NCI-H187 (cell line): ENCODE measurements at regions not wholly inside any gene's neighbourhood (a gene's known extent, or its start where the extent isn't known, plus 50 kb on each side); places are given as distances from the start of the nearest gene placed in this dataset.

ENCODE experiments used
- DNase-seq, 2 experiments: peaks; one replicate each; lab custom pipeline; 2025; lab: John Stamatoyannopoulos, UW

GRCh38 chr1:221069986-221070385 is 190.7 kb downstream of the HLX start:
- no peak for DNase-seq

GRCh38 chr1:221071777-221072176 is 192.5 kb downstream of the HLX start:
- DNase-seq: no peak

DNA sequence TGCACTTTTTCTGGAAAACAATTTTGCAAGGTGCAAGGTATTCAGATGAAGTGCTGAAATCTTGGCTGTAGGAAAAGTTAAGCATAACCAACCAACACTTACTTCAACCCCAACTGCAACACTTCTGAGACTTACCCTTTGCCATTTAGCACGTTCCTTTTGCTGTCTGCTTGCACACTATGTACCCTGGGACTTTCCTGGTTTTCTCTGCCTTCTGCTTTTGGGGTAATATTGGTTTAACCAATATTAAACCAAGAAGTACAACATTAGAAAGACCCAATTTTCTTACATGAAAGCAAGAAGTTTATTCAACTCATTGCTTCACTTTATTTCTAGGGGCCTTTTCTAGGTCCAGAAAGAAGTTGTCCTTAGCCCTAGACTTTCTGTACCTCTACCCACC is 193.0 kb downstream of the HLX start:
- no peak for DNase-seq

- no peak for DNase-seq
These were observed 195.1 kb downstream of the HLX start for GRCh38 chr1:221074332-221074731.

DNA sequence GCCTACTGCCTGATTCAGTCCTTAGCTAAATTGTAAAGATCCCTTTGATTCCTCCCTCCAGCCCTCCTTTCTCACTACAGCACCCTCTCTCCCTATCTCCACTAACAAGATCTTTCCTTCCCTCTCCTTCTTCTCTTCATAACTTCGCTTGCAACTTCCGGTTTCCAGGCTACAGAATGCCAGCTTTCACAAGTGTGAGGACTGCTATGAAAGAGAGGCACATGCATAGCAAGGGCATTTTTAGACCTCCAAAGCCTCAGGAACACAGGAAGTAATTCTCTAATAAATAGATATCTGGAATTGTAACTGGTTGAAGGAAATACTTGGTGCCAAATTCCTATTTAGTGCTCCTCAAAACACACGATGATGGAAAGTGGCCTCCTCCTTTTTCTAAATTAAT is 196.7 kb downstream of the HLX start:
- no peak for DNase-seq

- DNase-seq: no peak
These were observed 197.2 kb downstream of the HLX start for GRCh38 chr1:221076391-221076811.

GRCh38 chr1:221078260-221078965 is 199.2 kb downstream of the HLX start:
- no peak for DNase-seq

DNA sequence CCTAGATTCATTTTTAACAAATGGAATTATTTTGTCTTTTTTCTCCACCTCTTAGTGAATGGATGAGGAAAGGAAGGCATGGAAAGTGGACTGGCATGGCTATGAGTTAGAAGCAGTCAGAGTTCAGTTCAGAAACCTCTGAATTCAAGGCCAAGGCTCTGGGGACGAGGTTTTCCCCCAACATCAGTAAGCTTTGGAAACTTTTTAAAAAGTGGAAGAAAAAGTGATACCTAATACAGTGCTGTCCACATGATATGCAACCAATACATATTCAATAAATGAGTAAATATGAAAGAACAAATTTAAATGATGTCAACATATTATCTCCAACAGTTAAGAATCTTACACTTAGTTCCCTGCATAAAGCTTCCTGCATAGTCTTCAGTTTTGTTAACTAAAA is 204.7 kb downstream of the HLX start:
- DNase-seq: no peak

DNA sequence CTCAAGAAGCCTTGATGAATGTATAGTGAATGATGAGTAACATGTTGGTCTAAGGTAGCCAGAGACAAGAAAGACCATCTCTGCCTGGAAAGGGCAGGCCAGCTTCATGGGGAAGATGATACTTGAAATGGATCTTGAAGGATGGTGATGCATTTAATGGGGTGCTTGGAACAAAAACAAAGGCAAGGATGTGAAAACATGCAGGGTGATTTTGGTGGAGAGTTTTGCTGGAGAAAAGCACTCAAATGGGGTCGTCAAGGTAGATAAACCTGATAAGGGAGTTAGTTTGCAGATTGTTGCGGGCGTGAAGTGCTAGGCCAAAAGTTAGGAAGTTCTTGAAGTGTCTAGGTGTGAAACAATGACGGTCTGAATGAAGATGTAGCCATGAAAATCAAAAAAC is 205.4 kb downstream of the HLX start:
- DNase-seq: no peak

GRCh38 chr1:221085701-221086375 is 206.6 kb downstream of the HLX start:
- no peak for DNase-seq

DNA sequence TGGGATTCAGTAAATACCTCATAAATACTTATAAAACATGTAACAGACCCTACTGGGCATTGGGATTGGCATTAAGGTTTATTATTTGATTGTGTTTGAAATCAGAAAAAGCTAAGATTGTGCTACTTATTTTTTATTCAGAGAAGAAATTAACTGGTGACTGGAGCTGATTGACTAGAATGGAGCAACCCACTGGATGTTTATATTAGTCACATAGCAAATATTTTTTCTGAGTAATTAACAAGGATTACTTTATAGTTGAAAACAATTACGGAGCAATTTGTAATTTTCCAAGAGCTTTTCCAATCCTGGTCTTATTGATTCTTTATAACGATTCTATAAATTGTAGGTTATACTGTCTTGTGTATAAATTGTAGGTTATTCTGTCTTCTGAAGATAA is 208.7 kb downstream of the HLX start:
- no peak for DNase-seq

DNA sequence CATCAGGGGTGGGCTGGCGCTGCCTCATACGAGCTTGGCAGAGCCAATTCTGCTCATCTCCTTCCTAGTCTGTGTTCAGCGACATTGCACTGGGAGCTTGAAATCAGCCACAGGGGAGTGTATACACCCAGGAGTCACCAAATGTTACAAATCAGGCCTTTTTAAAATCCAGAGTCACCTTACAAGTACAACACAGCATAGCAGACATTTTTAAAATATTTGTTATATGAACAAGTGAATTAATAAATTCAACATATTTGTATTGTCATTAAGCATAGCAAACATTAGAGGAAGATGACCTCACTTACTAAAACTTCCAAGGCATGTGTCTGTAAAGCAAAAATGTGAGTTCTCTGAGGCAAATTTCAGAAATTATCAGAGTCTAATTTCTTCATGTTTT is 210.0 kb downstream of the HLX start:
- DNase-seq: no peak

GRCh38 chr1:221089803-221090202 is 210.6 kb downstream of the HLX start:
- no peak for DNase-seq

DNA sequence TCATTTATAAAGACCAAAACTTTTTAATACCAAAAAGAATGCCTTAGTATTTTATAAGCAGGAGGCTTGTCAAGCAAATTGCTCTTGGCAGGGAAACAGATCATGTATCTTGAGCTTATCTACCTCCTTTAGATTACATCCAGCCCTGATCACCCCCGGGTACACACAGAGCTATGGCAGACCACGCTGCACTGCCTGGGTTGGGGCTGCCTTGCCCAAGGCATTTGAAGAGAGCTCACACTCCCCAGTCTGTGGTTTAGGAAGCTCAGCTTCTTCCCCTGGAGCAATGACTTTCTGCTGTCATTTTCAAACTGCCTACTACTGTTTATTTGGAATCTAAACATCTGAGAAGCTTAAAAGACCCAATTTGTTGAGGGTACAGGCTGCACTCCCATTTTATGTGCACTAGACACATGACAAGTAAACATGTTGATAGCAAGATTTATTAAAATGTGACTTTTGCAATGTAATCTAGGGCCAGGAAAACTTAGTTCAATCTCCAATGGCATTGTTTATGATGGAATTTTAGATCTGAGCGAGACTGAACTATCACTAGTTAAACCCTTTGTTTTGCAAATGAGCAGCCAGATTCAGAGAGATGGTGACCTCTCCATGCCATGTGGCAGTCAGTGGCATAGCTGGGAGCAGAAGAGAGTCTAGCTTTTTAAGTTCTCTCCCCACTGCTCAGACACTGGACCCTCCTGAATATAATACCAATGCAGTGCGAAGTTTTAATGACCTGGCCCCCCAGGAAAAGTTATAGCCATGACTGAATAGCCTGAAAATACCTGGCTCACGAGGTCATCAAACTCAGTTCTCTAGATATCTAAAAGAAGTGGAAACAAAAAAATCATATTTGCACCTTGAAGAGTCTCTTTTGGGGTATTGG is 214.9 kb downstream of the HLX start:
- no peak for DNase-seq

- no peak for DNase-seq
These were observed 218.4 kb downstream of the HLX start for GRCh38 chr1:221097479-221098281.

DNA sequence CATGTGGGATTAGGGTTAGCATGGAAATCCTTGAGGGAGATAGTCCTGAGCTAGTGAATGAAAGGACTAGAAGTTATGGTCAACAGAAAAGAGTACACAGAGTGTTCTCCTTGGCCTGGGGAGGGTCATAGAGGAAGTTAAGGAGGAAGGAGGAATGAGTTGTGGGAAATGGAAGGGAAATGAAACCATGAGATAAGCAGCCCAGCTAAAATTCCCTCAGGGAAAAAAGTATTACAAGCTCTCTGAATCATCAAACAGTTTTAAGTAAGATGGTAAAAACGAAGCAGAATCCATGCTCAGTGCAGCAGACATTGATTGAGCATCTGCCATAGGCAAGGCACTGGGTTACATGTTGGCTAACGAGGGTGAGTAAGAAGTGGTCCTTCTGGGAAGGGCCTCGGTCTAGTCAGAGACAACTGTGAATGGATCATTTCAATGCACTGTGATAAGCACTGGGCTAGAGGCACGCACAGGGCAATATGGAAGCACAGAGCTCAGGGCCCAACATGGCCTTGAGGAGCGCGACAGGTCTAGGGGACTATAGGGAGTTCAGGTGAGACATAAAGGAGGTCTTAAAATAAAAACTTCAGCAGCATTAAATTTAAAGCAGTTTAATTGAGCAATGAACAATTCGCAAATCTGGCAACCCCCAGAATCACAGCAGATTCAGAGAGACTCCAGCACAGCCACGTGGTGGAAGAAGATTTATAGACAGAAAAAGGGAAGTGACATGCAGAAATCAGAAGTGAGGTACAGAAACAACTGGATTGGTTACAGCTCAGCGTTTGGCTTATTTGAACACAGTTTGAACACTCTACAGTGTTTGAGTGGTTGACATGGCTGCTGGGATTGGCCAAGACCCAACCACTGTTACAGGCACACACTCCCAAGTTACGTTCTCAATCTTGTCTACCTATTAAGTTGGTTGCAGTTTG is 219.5 kb downstream of the HLX start:
- no peak for DNase-seq

GRCh38 chr1:221099747-221100595 is 220.7 kb downstream of the HLX start:
- no peak for DNase-seq

- DNase-seq: no peak
These were observed 221.4 kb downstream of the HLX start for GRCh38 chr1:221100611-221101010.

DNA sequence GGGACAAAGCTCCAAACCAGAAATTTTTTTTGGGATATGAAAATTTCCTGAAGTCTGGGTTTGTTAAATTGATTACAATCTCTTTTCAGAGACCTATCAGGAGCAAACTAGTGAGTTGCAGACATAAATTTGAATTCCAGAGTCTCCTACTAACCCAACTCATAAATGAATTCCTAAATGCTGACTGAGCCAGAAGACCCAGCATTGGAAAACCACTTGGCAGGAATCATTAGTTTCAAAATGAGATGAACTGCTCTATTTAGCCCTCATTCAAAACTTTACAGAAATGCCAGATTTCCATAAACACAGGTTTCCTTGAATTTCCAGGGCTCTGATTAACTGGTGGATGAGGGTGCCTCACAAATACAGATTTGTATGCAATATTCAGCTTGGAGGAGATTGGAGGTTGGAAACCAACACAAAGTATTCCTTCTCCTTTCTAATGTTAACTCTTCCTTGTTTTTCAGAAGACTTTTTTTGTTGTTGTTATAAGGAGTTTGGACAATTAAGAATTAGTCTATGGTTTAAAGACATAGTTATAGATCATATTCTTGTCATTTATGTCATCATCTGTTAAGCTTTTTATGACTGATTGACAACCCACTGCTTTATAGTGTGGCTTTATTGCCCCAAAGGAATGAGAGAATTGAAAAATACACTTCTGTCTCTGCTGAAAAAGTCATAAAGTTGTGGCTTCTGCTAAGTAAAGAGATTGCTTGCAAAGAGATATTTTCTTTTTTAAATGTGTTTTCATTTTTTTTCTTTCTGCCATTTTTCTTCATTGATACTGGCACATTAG is 222.8 kb downstream of the HLX start:
- DNase-seq: no peak
